ENCODE measurements at regions not wholly inside any gene's neighbourhood (a gene's known extent, or its start where the extent isn't known, plus 50 kb on each side); places are given as distances from the start of the nearest gene placed in this dataset.

DNA sequence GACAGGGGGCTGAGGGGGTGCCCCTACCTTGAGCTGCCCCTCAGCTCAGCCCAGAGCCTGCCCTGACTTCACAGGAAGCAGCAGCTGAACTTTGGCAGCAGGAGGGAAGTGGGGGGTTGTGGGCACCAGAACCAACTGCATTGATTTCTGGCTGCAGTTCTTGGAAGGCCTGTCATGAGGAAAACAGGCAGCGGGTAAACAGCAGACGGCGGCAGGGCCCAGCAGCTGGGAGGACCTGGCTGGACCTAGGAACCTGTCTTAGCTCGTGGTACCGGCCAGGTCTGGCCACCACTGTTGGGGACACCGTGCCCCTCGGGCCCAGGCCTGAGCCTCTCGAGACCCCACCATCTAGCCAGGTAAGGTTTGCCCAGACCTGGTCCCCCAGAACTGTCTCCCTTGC, 154.2 kb upstream of the MYL2 start:
- Histone ChIP-seq H3K36me3 (no peaks in the 10 kb centered on the region), H3K4me1 (no peaks in the 10 kb centered on the region), H3K9me3 (peaks cover 0 to 13% (median 0%) of the 10 kb centered on the region in 4 donors), H3K27ac (no peak overlapping the region), H3K4me3 (no peak overlapping the region), H3K27me3 (no peaks in the 10 kb centered on the region)
- TF ChIP-seq EP300 (IDR thresholded peaks at IDR 0.05) (no peak), CTCF (IDR thresholded peaks at IDR 0.05) (no peak), POLR2A (IDR thresholded peaks at IDR 0.05) (no peak)
- 75 to 100% methylated on average over 2 to 8 of the region's 8 CpGs for WGBS, 2 donors
- no peak for DNase-seq (ENCODE audit: low spot score in 2 of 2)

GRCh38 chr12:111073370-111073769, 153.0 kb upstream of the MYL2 start:
- Histone ChIP-seq H3K4me1 (no peaks in the 10 kb centered on the region), H3K9me3 (peaks cover 0 to 10% (median 0%) of the 10 kb centered on the region in 4 donors), H3K36me3 (no peaks in the 10 kb centered on the region), H3K4me3 (no peak overlapping the region), H3K27ac (no peak overlapping the region), H3K27me3 (no peaks in the 10 kb centered on the region)
- WGBS, 2 donors: 93% methylated on average over 4 of the region's 4 CpGs
- TF ChIP-seq EP300 (IDR thresholded peaks at IDR 0.05) (no peak), POLR2A (IDR thresholded peaks at IDR 0.05) (no peak), CTCF (IDR thresholded peaks at IDR 0.05) (no peak)
- no peak for DNase-seq (ENCODE audit: low spot score in 2 of 2)

GRCh38 chr12:111072299-111072698, 151.9 kb upstream of the MYL2 start:
- no peak for DNase-seq (ENCODE audit: low spot score in 2 of 2)
- Histone ChIP-seq H3K4me1 (no peaks in the 10 kb centered on the region), H3K36me3 (no peaks in the 10 kb centered on the region), H3K4me3 (no peak overlapping the region), H3K27ac (no peak overlapping the region), H3K9me3 (peaks cover 0 to 9% (median 0%) of the 10 kb centered on the region in 4 donors), H3K27me3 (no peaks in the 10 kb centered on the region)
- no peak for TF ChIP-seq CTCF (IDR thresholded peaks at IDR 0.05)
- no peak for TF ChIP-seq EP300 (IDR thresholded peaks at IDR 0.05)
- no peak for TF ChIP-seq POLR2A (IDR thresholded peaks at IDR 0.05)

DNA sequence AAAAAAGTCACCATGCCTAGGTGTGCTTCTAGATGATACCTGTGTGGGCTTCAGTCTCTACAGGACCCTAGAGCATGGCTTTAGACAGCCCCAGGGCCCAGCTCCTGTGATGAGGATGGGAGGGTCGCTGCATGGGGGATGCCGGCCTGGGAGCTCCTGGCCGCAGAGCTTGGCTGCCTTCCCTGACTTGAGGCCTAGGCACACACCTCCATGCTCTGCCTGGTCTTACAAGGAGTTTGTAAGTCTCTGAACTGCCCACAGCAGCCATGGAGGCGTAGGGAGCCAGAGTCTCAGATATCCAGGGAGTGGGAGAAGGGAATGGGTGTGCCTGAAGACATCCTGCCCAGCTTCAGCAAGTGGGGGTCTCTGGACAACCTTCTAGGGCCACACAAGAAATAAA, 149.5 kb upstream of the MYL2 start:
- TF ChIP-seq EP300 (IDR thresholded peaks at IDR 0.05) (no peak), CTCF (IDR thresholded peaks at IDR 0.05) (no peak), POLR2A (IDR thresholded peaks at IDR 0.05) (no peak)
- H3K4me1 ChIP-seq: no peaks in the 10 kb centered on the region
- H3K27me3 ChIP-seq: no peaks in the 10 kb centered on the region
- H3K9me3 ChIP-seq: peaks cover 0 to 9% (median 0%) of the 10 kb centered on the region in 4 donors
- H3K36me3 ChIP-seq: no peaks in the 10 kb centered on the region
- H3K27ac ChIP-seq: no peak overlapping the region
- 81 to 84% methylated on average over 3 to 4 of the region's 4 CpGs for WGBS, 2 donors
- H3K4me3 ChIP-seq: no peak overlapping the region
- no peak for DNase-seq (ENCODE audit: low spot score in 2 of 2)

DNA sequence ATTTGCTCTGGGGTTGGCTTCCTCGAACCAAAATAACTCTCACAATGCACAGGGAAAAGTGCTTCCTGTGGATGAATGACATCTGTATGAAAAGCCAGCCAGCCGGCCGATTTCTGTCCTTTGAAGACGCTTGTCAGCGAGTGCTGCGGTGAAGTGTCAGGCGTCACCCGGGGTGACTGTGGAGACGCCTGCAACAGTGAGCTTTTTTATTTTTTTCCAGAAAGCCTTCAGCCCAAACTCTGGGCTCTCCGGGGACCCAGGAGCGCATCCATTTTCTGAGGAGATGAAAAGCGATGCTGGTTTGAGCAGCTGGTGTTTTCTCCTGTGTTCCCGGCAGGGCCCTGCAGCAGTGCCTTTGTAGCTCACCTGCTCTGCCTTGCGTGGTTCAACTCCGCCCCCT, 147.9 kb upstream of the MYL2 start:
- Histone ChIP-seq H3K4me3 (no peak overlapping the region), H3K27me3 (no peaks in the 10 kb centered on the region), H3K9me3 (peaks cover 0 to 9% (median 0%) of the 10 kb centered on the region in 4 donors), H3K36me3 (no peaks in the 10 kb centered on the region), H3K4me1 (no peaks in the 10 kb centered on the region), H3K27ac (no peak overlapping the region)
- no peak for TF ChIP-seq CTCF (IDR thresholded peaks at IDR 0.05)
- TF ChIP-seq POLR2A (IDR thresholded peaks at IDR 0.05): no peak
- no peak for TF ChIP-seq EP300 (IDR thresholded peaks at IDR 0.05)
- DNase-seq (ENCODE audit: low spot score in 2 of 2): no peak
- WGBS, 2 donors: 35 to 47% methylated on average over 14 to 15 of the region's 15 CpGs
